ENCODE measurements at regions not wholly inside any gene's neighbourhood (a gene's known extent, or its start where the extent isn't known, plus 50 kb on each side); places are given as distances from the start of the nearest gene placed in this dataset.

GRCh38 chr12:34390171-34390841 lies 368.0 kb downstream of the ALG10 start:
- H3K56ac ChIP-seq (ENCODE audit: insufficient read length, low read depth, low read length) = no peak overlapping the region
- H4K5ac ChIP-seq (ENCODE audit: insufficient read length, low read depth, low read length) = no peak overlapping the region
- H3K27ac ChIP-seq (ENCODE audit: insufficient read length, low read depth, low read length) = no peak overlapping the region
- H3K4me1 Mint-ChIP-seq = no peaks in the 10 kb centered on the region
- no peak overlapping the region for H4K8ac ChIP-seq (replicated peaks; ENCODE audit: insufficient read length, low read depth, low read length)
- H3K14ac ChIP-seq (ENCODE audit: insufficient read depth, low read length) = no peak overlapping the region
- H2BK20ac ChIP-seq (ENCODE audit: low read depth, low read length, poor library complexity, severe bottlenecking) = no peak overlapping the region
- peaks cover 2% of the 10 kb centered on the region for H3K27me3 Mint-ChIP-seq (ENCODE audit: low read depth)
- TF ChIP-seq CTCF (conservative IDR thresholded peaks at IDR 0.05) = no peak
- H3K27ac Mint-ChIP-seq = no peak overlapping the region
- no CpG with 5 or more reads among the region's 17 CpGs for WGBS (ENCODE audit: extremely low coverage, insufficient read length, low lambda C conversion rate)
- H3K9me3 Mint-ChIP-seq = peaks cover 90 to 100% of the 10 kb centered on the region in 2 experiments
- H3K23ac ChIP-seq (ENCODE audit: insufficient read length, low read depth, low read length) = no peak overlapping the region
- H3K9me3 ChIP-seq (ENCODE audit: control insufficient read depth, low read depth, low read length) = peaks cover 93% of the 10 kb centered on the region
- H3T11ph ChIP-seq (ENCODE audit: low read length) = no peak overlapping the region
- H3K79me2 ChIP-seq (ENCODE audit: insufficient read depth, low read length) = no peaks in the 10 kb centered on the region
- H4K20me1 ChIP-seq (ENCODE audit: control insufficient read depth, insufficient read depth, insufficient read length) = no peaks in the 10 kb centered on the region
- no peaks in the 10 kb centered on the region for H3K79me1 ChIP-seq (ENCODE audit: insufficient read depth, low read depth, low read length, poor library complexity, severe bottlenecking)
- H3K4me2 ChIP-seq (ENCODE audit: insufficient read depth, insufficient read length, low read length) = no peak overlapping the region
- no peak overlapping the region for H3K4me3 Mint-ChIP-seq
- H2AFZ ChIP-seq (ENCODE audit: low read length) = no peak overlapping the region
- H3K4ac ChIP-seq (ENCODE audit: low read depth, low read length) = no peak overlapping the region
- DNase-seq = no peak
- no peak overlapping the region for H2BK15ac ChIP-seq (ENCODE audit: low read depth, low read length)
- no peak overlapping the region for H3K9ac ChIP-seq (ENCODE audit: extremely low read depth, insufficient read length, low read length)
- no peaks in the 10 kb centered on the region; the same call in 1 of the 2 replicates for H3K27me3 ChIP-seq (ENCODE audit: insufficient read depth, low read length)
- H3K18ac ChIP-seq (ENCODE audit: insufficient read length, low read depth, low read length) = no peak overlapping the region
- H3K23me2 ChIP-seq (ENCODE audit: insufficient read length, low read depth, low read length, poor library complexity, severe bottlenecking) = no peaks in the 10 kb centered on the region
- H3K4me1 ChIP-seq (ENCODE audit: insufficient read depth, low read length) = no peaks in the 10 kb centered on the region
- H3K36me3 Mint-ChIP-seq (ENCODE audit: insufficient read depth in 1 of 3, low read depth in 3 of 3) = peaks cover 21 to 31% (median 27%) of the 10 kb centered on the region in 3 experiments; a peak in 6 of 7 replicates
- H2AK5ac ChIP-seq (ENCODE audit: insufficient read length, low read length) = no peak overlapping the region
- no peak overlapping the region for H2BK12ac ChIP-seq (ENCODE audit: insufficient read length, low read depth, low read length)
- H2BK120ac ChIP-seq (ENCODE audit: low read depth, low read length, poor library complexity, severe bottlenecking) = no peak overlapping the region
- no peak overlapping the region for H4K91ac ChIP-seq (ENCODE audit: insufficient read length, low read depth, low read length)
- H2BK5ac ChIP-seq (ENCODE audit: insufficient read length, low read length) = no peak overlapping the region

All from H9 (cell line).